HG03025 (cell line): ENCODE measurements at regions not wholly inside any gene's neighbourhood (a gene's known extent, or its start where the extent isn't known, plus 50 kb on each side); places are given as distances from the start of the nearest gene placed in this dataset.

Source experiments
- ATAC-seq: cut with Tn5 transposase; IDR thresholded peaks from one replicate; pipeline ENCODE4 v1.9.1; 2021; ENCODE audit warnings: mild to moderate bottlenecking, moderate library complexity; ENCODE audit not compliant: unreplicated experiment, low FRiP score

DNA sequence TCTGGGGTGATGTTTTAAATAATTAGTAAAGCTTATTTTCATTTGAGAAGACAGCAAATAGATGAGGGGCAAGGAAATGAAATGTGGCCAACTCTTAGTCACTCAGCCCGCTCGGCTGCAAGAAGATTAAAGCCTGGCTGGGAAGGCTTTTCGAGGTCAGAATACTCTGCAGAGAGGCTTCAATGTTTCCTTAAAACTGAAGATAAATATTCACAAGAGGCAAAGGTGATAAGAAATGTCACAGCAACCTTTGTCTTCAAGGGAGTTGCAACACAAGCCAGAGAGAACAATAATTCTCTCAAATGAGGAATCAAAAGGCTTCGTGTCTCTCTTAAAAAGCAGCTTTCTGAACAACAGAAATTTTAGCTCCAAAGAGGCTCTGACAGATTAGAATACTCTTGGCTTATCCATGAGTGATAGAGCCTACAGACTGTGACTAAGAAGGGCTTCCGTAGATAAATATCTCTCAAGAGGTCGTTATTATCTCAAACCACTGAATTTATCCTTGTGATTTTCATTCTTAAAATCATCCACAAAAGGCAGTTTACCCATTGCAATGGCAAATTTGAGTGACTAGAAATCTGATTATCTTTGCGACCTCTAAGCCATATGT lies 92.5 kb downstream of the KLF6 start:
- ATAC-seq = no peak

DNA sequence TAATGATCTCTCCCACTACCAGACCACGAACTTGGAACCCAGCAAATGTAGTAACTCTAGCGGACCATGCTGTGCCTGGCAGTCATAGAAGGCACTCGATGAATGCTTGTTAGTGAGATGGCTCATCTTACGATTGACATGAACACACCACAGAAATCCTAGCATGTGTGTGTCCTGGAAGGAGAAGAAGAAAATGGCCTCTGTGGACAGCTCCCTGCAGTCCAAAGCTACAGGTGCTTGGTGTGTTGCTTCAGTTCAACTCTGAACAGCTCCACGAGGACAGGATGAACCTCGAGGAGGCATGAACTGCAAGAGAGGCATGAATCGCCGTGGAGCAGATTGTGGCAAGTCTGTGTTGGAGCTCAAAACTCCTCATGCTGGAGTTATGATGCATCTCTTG lies 93.5 kb downstream of the KLF6 start:
- ATAC-seq = no peak

DNA sequence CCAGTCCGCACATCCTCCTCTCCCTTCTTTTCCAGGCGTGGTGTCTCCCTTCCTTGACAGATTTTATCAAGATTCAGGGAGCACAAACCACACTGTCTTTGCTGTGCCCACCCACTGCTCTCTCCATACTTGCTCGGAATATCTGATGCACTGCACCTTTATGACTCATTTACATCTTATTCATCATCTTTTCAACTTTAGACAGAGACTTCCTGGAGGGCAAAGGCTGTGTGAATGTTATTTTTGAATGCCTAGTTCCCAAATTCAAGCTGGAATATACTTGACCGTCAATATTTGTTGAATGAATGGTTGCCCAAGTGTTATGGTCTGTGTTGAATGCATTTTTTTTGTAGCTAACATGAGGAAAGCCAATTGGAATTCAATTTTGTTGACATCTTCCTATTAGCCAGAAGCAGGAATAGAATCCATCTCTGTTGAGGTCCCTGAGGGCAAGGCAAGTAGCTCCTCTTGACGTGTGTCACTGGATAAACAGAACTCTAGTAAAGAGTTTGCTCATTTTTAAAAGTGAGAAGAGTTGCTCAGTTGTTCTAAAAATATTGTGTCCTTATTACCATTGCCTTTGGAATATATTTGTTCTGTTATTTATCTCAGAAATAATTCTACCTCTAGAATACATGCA lies 95.0 kb downstream of the KLF6 start:
- no peak for ATAC-seq

DNA sequence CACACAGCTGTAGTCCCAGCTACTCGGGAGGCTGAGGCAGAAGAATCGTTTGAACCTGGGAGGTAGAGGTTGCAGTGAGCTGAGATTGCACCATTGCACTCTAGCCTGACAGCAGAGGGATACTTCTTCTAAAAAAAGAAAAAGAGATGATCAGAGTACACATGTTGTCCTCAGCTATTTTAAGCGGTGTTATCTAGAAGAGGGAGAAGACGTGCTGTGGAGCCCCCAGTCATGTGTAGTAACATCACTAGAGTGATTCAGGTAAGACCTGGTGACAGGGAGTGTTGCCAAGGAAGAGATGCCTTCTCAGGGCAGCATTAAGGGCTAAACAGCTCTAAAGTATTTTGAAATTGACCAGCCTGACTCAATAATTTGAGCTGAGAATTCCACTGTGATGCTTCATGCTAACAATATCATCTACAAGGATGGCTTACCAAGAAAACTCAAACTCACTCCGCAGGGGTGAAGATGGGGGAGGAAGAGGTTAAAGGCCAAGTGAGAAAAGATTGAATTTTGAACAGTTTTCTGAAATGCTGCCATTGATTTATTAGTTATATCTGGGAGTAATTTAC lies 97.4 kb downstream of the KLF6 start:
- ATAC-seq = no peak

DNA sequence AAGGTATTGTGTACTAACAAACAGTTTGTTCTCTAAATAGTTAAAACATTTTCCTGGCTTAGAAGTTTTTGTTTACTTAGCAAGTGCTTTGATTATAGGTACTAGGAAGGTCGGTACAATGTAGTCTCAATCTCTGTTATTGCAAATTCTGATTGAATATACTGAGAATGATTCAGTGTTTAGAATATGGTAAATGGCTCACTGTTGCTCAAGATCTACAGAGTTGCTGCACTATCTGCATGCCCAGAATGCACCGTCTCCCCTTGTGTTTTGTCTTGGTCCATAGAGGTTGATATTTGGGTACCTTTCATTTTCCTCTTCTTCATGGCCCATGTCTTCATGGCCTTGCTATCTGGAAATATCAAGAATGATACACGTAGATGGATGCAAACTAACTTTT lies 99.6 kb downstream of the KLF6 start:
- no peak for ATAC-seq

DNA sequence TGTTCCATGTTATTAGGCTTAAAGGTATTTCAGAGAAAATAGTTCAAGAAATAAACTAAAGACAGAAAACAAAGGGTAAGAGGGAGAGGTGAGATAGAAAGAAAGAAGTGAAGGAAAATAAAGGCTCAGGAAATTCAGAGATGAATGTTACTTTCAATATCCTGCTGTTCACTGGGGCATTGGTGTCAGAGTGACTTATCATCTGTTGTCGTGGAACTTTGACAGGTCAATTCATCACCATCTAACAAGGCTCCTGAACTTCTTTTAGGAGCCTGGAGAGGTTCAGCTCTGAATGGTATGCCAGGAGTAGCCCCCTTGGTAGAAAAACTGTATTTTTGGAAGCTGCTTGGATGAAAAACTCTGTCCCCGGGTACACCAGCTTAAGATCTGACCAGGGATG lies 100.1 kb downstream of the KLF6 start:
- ATAC-seq = no peak

DNA sequence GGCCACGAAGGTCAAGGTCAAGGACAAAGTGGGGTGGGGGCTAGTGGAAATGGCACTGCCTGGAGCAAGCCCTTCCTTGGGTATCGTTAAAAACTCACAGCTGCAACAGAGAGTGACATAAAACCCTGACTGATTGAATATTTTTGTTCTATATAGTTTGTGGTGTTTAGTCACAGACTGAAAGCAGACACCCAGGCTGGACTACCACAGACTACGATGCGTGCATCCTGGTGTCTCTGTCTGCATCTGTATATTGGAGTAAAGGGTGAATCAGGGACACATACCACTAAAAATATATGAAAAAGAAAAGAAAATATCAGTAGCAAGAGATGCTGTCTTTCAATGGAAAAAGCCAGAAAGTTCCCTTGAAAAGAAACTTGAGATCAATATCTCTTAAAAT lies 101.4 kb downstream of the KLF6 start:
- ATAC-seq = no peak

DNA sequence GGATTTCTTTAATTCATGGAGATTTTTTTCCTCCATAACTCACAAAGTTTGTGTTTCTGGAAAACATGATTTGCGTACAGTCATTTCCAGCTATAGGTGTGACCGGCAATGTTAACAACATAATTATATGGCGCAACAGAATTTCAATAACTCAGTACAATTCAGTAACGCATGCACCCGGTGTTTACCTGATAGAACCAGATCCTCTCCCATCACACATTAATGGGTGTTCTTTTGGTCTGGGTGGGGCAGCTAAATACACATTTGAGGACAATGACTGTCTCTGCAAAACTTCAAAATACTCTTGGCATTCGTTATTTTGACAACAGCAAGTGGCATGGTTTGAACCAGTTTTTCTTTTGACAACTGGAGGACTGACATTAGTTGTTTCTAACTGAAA lies 102.3 kb downstream of the KLF6 start:
- ATAC-seq = no peak

DNA sequence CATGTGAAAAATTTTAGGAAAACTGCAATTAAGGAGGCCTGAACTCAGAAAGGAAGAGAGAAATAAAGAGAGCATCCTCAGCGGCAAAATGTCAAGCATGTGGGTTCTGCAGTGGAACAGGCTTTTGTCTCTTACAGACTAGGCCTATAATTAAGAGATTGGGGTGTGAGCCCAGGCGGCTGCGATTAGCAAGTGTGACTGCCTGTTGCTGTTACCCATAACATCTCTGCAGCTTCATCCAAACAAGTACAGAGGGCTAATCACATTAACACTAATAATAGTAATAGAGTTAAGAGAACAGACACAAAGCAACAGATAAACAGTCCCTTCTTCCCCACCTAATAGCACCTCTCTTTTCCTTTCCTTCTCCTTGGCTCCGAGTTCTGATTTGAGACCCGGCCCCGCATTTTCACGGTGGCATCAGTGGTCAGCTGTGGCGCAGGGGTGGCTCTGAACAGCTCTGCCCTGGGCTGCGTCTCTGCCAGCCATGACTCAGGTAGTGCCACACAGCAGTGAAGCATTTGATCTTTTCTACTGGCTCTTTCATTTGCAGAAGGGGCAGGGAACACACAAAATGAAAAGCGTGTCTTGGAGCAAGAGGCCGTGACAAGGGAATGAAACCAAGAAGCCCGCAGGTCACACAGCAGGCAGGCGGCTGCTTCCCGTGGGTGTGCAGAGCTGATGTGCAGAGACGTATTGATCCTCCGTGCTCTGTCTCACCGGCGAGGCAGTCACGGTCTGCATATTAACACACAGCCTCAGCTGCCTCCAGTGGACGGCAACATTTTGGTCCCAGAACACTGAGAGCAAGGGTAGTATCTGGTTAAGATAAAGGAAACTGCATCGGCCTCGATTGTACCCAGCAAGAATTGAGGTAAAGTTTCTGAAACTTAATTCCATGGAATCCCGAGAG lies 103.1 kb downstream of the KLF6 start:
- no peak for ATAC-seq

DNA sequence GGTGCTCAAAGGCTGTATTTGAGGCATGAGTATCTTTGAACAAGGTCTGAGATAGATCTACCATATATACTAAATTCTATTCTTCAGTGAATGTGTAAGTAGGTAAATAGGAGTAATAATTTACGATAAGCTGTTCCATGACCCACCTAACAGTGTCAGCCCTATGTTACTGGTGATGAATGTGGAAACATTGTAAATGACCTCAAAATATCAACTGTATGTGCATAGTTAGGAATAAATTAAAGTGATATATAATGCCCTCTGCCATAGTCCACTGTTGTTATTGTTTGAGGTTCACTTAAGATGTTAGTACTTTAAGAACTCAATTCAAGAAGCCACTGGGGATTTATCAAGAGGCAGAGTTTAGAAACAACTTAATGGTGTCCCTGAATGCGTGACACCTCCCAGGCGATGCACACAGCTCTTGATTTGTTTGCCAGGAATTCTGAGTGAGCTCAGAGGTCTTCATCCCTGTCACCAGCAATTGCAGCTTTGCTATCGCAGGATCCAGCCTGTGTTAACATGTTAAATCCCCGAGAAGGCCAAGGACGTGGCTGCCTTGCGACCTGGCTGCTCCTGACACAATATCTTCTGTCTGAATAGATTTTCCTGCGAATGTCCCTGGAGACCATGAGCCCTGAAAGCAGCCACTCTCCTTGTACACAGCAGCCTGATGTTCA lies 104.9 kb downstream of the KLF6 start:
- ATAC-seq = no peak

DNA sequence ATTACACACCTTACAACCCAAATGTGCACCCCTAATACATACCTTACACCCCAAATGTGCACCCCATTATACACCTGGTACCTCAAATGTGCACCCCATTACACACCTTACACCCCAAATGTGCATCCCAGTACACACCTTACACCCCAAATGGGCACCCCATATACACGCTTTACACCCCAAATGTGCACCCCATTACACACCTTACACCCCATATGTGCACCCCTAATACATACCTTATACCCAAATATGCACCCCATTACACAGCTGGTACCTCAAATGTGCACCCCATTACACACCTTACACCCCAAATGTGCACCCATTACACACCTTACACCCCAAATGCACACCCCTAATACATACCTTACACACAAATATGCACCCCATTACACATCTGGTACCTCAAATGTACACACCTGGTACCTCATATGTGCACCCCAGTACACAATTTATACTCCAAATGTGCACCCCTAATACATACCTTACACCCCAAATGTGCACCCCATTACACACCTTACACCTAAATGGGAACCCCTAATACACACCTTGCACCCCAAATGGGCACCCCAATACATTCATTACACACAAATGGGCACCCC lies 106.3 kb downstream of the KLF6 start:
- ATAC-seq = no peak

DNA sequence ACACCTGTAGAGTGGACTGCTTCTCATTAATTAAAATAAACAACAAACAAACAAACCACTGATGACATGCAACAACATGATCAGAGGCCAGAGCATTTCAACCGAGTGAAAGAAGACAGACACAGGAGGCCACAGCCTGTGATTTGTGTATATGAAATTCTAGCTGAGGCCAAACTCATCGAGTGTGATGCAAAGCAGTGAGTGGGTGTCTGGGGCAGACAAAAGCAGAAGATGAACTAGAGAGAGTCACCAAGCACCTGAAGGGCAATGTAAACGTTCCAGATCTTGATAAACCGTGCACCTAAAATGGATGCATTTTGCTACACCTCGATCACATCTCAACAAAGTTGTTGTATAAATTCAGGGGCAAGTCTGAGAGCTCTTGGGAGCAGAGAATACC lies 108.4 kb downstream of the KLF6 start:
- ATAC-seq = peak; percentile 72

DNA sequence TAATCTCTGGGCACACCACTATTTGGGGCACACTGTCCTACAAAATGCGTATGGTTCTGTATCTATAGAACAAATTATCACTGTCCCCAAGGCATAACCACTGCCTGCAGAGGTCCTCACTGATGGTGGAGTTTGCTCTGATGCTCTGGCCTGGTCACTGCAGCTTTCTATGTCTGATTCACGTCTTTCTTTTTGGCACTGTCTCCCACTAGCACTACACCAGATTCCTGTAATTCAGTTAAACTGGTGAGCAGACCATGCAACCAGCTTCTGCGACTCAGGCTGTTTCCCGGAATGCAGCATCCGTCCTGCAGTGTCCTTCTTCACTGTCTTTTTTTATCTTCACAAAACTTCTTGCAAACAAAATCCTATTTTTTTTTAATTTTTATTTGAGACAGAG lies 112.8 kb downstream of the KLF6 start:
- ATAC-seq = no peak

DNA sequence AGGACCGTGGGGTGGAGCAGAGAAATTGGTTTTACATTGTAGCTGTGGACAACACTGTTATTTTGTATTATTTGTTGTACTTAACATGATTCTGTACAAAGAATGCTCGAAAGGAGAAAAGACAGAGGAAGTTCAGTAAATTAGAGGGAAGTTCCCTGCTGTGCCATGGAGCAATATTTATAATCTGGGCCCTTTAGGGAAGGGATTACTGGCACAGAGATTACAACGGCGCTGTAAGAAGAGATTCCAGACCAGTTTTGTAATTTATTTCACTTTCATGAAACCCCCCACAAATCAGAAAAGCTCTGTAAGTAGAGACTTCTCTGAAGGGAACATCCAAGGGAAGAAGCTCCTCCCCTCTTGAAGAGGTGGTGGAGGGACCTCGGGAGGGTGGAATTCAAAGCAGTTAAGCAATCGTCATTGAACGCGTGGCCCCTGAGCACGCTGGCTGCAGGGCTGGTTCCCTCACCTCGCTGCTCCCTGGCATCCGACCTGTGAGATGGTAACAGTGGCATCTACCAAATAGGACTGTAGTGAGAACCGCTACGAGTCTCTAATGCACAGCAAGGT lies 113.5 kb downstream of the KLF6 start:
- ATAC-seq = no peak

DNA sequence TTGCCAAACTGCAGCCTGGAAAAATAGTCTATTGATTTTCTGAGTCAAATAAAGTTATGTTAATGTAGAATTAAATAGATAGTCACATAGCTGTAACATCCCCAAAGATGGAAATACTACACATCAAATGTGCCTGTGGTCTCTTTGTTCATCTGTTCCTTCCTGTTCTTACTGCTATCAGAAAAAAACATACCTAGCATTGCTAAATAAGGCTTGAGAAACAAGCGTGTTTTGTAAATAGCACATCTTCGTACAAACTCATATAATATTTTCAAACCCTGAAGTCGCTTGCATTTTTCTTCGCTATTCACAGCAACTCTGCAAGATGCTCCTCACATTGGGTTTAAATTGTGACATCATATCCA lies 116.1 kb downstream of the KLF6 start:
- no peak for ATAC-seq

DNA sequence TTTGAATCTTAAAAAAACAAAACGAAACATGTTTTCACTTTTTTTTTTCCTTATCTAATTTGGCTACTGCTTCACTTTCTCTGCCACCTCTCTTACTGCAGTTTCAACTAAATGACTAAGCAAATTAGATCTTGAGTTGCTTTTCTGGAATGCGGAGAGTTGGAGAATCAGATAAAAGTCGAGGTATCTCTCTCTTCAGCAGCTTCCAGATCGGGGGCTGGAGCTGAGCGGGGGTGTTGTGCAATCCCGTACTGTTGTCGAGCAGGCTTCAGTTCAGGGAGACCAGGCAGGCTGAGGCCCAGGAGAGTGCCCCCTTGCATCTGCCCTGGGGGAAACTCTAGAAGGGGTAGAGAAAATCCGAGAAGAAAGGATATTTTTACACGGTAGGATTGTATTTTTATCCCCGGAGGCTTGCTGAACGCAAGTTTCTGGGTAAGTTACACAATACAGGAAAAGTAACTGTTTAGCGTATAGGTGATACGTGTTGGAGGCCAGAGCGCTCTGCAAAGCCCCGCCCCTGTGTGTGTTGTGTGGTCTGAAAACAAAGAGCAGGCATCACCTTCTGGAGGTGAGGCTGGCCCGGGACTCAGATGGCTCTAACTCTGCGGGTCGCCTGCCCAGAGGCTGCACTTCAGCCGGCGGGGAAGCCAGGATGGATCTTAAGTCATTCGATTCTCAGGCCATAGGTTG lies 116.6 kb downstream of the KLF6 start:
- ATAC-seq = no peak

DNA sequence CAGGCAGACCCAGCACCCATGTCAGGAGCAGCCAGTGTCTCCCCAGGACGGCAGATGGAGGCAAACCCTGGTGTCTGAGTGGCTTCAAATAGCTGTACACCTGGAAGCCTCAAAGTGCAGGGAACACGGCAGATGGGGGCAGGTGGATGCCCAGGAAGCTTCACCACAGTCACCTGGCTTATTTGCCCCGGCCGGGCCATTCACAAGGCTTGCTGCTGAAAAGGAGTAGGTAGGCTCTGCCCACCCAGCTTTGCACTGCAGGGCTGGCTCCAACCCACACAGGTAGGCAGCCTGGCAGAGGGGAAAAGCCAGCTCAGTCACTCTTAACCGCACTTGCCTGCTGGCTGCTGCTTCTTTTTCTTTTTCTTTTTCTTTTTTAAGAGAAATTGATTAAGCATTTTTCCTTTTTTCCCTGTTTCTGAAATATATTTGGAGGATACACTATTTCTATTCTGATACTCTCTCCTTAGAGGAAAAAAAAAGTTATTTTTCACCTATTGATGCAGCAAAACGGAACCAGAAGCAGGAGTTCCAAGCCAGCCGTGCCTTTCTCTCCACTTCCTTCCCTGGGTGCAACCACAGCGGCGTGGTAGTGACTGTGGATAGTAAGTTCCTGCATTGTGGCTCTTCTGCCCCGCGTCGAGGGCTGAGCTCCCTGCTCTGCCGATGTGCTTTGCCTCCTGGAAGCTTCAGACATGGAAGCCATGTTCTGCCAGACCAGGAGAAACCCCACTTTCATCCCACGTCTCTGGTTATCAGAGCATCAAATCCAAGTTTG lies 118.3 kb downstream of the KLF6 start:
- ATAC-seq = no peak

DNA sequence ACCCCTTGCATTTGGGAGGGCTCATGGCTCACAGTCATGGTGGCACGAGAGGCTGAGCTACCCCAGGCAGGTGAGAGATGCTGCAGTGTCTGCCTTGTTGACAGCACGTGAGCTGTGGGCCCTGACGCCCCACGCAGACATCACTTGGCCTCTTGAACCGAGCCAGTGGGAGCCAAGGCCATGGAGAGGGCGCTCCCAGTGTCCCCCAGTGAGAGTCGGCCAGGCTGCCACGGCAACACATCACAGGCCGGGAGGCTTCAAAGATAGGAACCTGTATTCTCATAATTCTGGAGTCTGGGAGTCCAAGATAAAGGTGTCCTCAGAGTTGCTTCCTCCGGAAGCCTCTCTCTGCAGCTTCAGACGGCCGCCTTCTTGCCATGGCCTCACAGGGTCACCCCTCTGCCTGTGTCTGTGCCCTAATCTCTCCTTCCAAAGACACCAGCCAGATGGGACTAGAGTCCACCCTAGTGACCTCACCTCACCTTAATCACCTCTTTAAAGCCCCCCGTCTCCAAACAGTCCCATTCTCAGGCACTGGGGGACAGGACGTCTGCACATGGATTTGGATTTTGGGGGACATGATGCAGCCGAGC lies 119.6 kb downstream of the KLF6 start:
- ATAC-seq = no peak
